Chondrocyte (in vitro differentiated cells): ENCODE measurements at regions not wholly inside any gene's neighbourhood (a gene's known extent, or its start where the extent isn't known, plus 50 kb on each side); places are given as distances from the start of the nearest gene placed in this dataset.

Source experiments
- DNase-seq: peaks from one replicate; pipeline ENCODE4 v3.0.0; 2021; ENCODE audit warnings: mixed read lengths, low spot score
- H3K27ac Mint-ChIP-seq: one replicate; pipeline ENCODE4 v1.8.0; 2021; ENCODE audit warnings: mild to moderate bottlenecking, moderate library complexity, mixed read lengths; ENCODE audit not compliant: unreplicated experiment
- H3K27me3 Mint-ChIP-seq: 2 replicates; pipeline ENCODE4 v1.8.0; 2021; ENCODE audit warnings: low read depth, mixed read lengths
- H3K36me3 Mint-ChIP-seq: 2 replicates; pipeline ENCODE4 v1.8.0; 2021; ENCODE audit warnings: low read depth, mixed read lengths
- H3K4me1 Mint-ChIP-seq: 2 replicates; pipeline ENCODE4 v1.8.0; 2021; ENCODE audit warnings: low read depth, mild to moderate bottlenecking, mixed read lengths
- H3K4me3 Mint-ChIP-seq: one replicate; pipeline ENCODE4 v1.8.0; 2021; ENCODE audit warnings: mild to moderate bottlenecking, moderate library complexity, mixed read lengths; ENCODE audit not compliant: unreplicated experiment
- H3K9me3 Mint-ChIP-seq: 2 replicates; pipeline ENCODE4 v1.8.0; 2021; ENCODE audit warnings: low read depth, mixed read lengths
- CTCF ChIP-seq: fragments of 200-600 bp; sonication (generic); IDR thresholded peaks from 2 replicates; pipeline ENCODE4 v1.5.0; 2021; ENCODE audit warnings: antibody characterized with exemption, mild to moderate bottlenecking, moderate library complexity

- no peak overlapping the region for H3K27ac Mint-ChIP-seq
- no peaks in the 10 kb centered on the region for H3K4me1 Mint-ChIP-seq
- no peak for TF ChIP-seq CTCF
- peaks cover 19% of the 10 kb centered on the region for H3K27me3 Mint-ChIP-seq
- no peaks in the 10 kb centered on the region for H3K36me3 Mint-ChIP-seq
- H3K9me3 Mint-ChIP-seq = peaks cover 4% of the 10 kb centered on the region
- no peak overlapping the region for H3K4me3 Mint-ChIP-seq
- no peak for DNase-seq
These were observed 295.7 kb downstream of the ADGRD1 start for GRCh38 chr12:131249246-131250027.

GRCh38 chr12:131250028-131250950 is 296.6 kb downstream of the ADGRD1 start:
- no peak overlapping the region for H3K4me3 Mint-ChIP-seq
- peaks cover 4% of the 10 kb centered on the region for H3K9me3 Mint-ChIP-seq
- H3K4me1 Mint-ChIP-seq = no peaks in the 10 kb centered on the region
- no peaks in the 10 kb centered on the region for H3K36me3 Mint-ChIP-seq
- no peak overlapping the region for H3K27ac Mint-ChIP-seq
- TF ChIP-seq CTCF = no peak
- peak; percentile 72 for DNase-seq
- peaks cover 19% of the 10 kb centered on the region for H3K27me3 Mint-ChIP-seq

- peak; percentile 64 for DNase-seq
- no peak for TF ChIP-seq CTCF
- Mint-ChIP-seq H3K4me3 (no peak overlapping the region), H3K27me3 (peaks cover 19% of the 10 kb centered on the region), H3K9me3 (peaks cover 4% of the 10 kb centered on the region), H3K27ac (no peak overlapping the region), H3K4me1 (no peaks in the 10 kb centered on the region), H3K36me3 (no peaks in the 10 kb centered on the region)
These were observed 297.2 kb downstream of the ADGRD1 start for GRCh38 chr12:131250951-131251315.

- Mint-ChIP-seq H3K4me3 (no peak overlapping the region), H3K27me3 (peaks cover 19% of the 10 kb centered on the region), H3K9me3 (peaks cover 4% of the 10 kb centered on the region), H3K27ac (no peak overlapping the region), H3K36me3 (no peaks in the 10 kb centered on the region), H3K4me1 (no peaks in the 10 kb centered on the region)
- no peak for TF ChIP-seq CTCF
- DNase-seq = peak; percentile 75
These were observed 297.8 kb downstream of the ADGRD1 start for GRCh38 chr12:131251336-131252101.
